HepG2 (cell line): ENCODE measurements at regions not wholly inside any gene's neighbourhood (a gene's known extent, or its start where the extent isn't known, plus 50 kb on each side); places are given as distances from the start of the nearest gene placed in this dataset.

Experiments used
- ATAC-seq: fragments of 200-7000 bp; cut with Tn5 transposase; 3 replicates; pipeline ENCODE4 v1.9.1; 2020; ENCODE audit warnings: mild to moderate bottlenecking, moderate library complexity
- BruUV-seq: library from RNA; stranded (reverse); fragments of 400-500 nt; replicated peaks from 2 replicates; lab custom pipeline; 2021; lab: Mats Ljungman, UMichigan
- CTCF ChIA-PET: fragments of 300-600 bp; formaldehyde crosslinking; extraction: SDS; loops from one replicate; lab custom pipeline; 2021; ENCODE audit warnings: low total read pairs, inconsistent platforms, low intra/inter-chr PET ratio; lab: Yijun Ruan, JAX
- POLR2A ChIA-PET: fragments of 350-600 bp; sonication (Branson Sonifier 250); formaldehyde crosslinking; loops from one replicate; lab custom pipeline; 2020; ENCODE audit warnings: antibody characterized with exemption, inconsistent platforms; lab: Yijun Ruan, JAX
- DNase-seq: peaks from one replicate; pipeline ENCODE4 v3.0.0-alpha.2; 2015; ENCODE audit warnings: low spot score
- FAIRE-seq: peaks from 3 replicates; lab custom pipeline; 2011; peaks lifted over from hg19 to GRCh38; lab: Jason Lieb, UNC
- H2AFZ ChIP-seq: one replicate; pipeline ENCODE4 v1.6.1; 2011; ENCODE audit warnings: low read length, inconsistent platforms
- H3K27ac ChIP-seq: fragments of 300-600 bp; 3 replicates; pipeline ENCODE4 v1.8.0; 2011; ENCODE audit warnings: mixed run types, mild to moderate bottlenecking, mixed read lengths, low read length, inconsistent platforms; ENCODE audit not compliant: insufficient read depth; ENCODE audit errors: extremely low read length
- H3K27me3 ChIP-seq, 2 experiments: fragments of 200-600 bp in 1 of 2; 2 replicates in 1 of 2; 3 replicates in 1 of 2; pipeline versions ENCODE4 v1.6.0 to v1.8.0; 2011; ENCODE audit warnings: low read length in 2 of 2, mild to moderate bottlenecking in 2 of 2, moderate library complexity in 2 of 2, inconsistent platforms in 1 of 2; ENCODE audit not compliant: insufficient read depth in 2 of 2, control insufficient read depth in 1 of 2
- H3K36me3 ChIP-seq, 2 experiments: fragments of 200-600 bp in 1 of 2; replicated peaks in 1 of 2; 2 replicates in 1 of 2; 3 replicates in 1 of 2; pipeline versions ENCODE4 v1.5.1 to v1.8.0; 2011; ENCODE audit warnings: low read length in 2 of 2, inconsistent platforms in 1 of 2; ENCODE audit not compliant: insufficient read depth in 2 of 2, control insufficient read depth in 1 of 2
- H3K4me1 ChIP-seq: 2 replicates; pipeline ENCODE4 v1.5.1; 2012; ENCODE audit warnings: low read length, inconsistent platforms; ENCODE audit not compliant: insufficient read depth
- H3K4me2 ChIP-seq: 2 replicates; pipeline ENCODE4 v1.6.0; 2011; ENCODE audit warnings: low read depth, low read length, inconsistent platforms
- H3K4me3 ChIP-seq, 3 experiments: fragments of 200-600 bp in 1 of 3; sonication (generic), shearing (Covaris generic) in 1 of 3; replicated peaks in 1 of 3; 2 replicates each; pipeline ENCODE4 v1.5.1; 2011 to 2016; ENCODE audit warnings: low read length in 3 of 3, inconsistent platforms in 2 of 3, low read depth in 2 of 3, mild to moderate bottlenecking in 2 of 3, control low read depth in 1 of 3, mixed read lengths in 1 of 3; ENCODE audit not compliant: insufficient read depth in 1 of 3
- H3K79me2 ChIP-seq: one replicate; pipeline ENCODE4 v1.6.1; 2011; ENCODE audit warnings: low read length, inconsistent platforms; ENCODE audit not compliant: insufficient read depth
- H3K9ac ChIP-seq: 2 replicates; pipeline ENCODE4 v1.6.0; 2011; ENCODE audit warnings: mild to moderate bottlenecking, low read depth, low read length, inconsistent platforms; ENCODE audit not compliant: insufficient read depth
- H3K9me3 ChIP-seq: 2 replicates; pipeline ENCODE4 v1.5.1; 2012; ENCODE audit warnings: mild to moderate bottlenecking, low read length
- H4K20me1 ChIP-seq: 2 replicates; pipeline ENCODE4 v1.6.0; 2011; ENCODE audit warnings: inconsistent platforms, mild to moderate bottlenecking, low read length, moderate library complexity; ENCODE audit not compliant: insufficient read depth
- DMTF1 ChIP-seq: sonication (generic); formaldehyde crosslinking; IDR thresholded peaks from 2 replicates; pipeline ENCODE4 v1.4.0; 2020; ENCODE audit warnings: mild to moderate bottlenecking, missing genetic modification reagents
- HNF4G ChIP-seq, 2 experiments: sonication (generic) in 1 of 2; formaldehyde crosslinking in 1 of 2; IDR thresholded peaks; 2 replicates each; pipeline versions ENCODE4 v1.4.0 to v1.6.1; 2011 to 2020; ENCODE audit warnings: borderline replicate concordance in 2 of 2, low read depth in 2 of 2, mild to moderate bottlenecking in 2 of 2, low read length in 1 of 2, missing genetic modification reagents in 1 of 2, moderate library complexity in 1 of 2
- SIN3B ChIP-seq: fragments of 150-350 bp; IDR thresholded peaks from 2 replicates; pipeline ENCODE4 v1.6.1; 2014; ENCODE audit warnings: low read length
- SMARCC2 ChIP-seq: fragments of 450-650 bp; IDR thresholded peaks from 2 replicates; pipeline ENCODE4 v1.6.1; 2017; ENCODE audit warnings: antibody characterized with exemption, mild to moderate bottlenecking
- SMC3 ChIP-seq: IDR thresholded peaks from 2 replicates; pipeline ENCODE4 v1.6.1; 2011; ENCODE audit warnings: low read length, improper control_type of control experiment
- TCF7L2 ChIP-seq: IDR thresholded peaks from 2 replicates; pipeline ENCODE4 v1.6.1; 2011; ENCODE audit warnings: mild to moderate bottlenecking, low read depth, low read length, moderate library complexity
- ZNF329 ChIP-seq: sonication (generic); formaldehyde crosslinking; IDR thresholded peaks from 2 replicates; pipeline ENCODE4 v1.9.0; 2021; ENCODE audit warnings: low read depth, mild to moderate bottlenecking, missing genetic modification reagents
- ZNF564 ChIP-seq: sonication (generic); formaldehyde crosslinking; IDR thresholded peaks from 2 replicates; pipeline ENCODE4 v1.8.1; 2023; ENCODE audit warnings: mild to moderate bottlenecking, missing genetic modification reagents
- ZNF609 ChIP-seq: sonication (generic); formaldehyde crosslinking; IDR thresholded peaks from 2 replicates; pipeline ENCODE4 v1.4.0; 2020; ENCODE audit warnings: mild to moderate bottlenecking, missing genetic modification reagents, borderline replicate concordance
- WGBS: methylation state at CpG from one replicate; pipeline ENCODE4 v1.1.6; 2017; ENCODE audit warnings: low lambda C conversion rate; 5-methylcytosine and 5-hydroxymethylcytosine counted together
- in situ Hi-C: cut with HindIII; loops from 2 replicates; pipeline ENCODE4 v1.10.0; 2017; ENCODE audit warnings: low pct_unique_long_range_greater_than_20kb; ENCODE audit not compliant: extremely low pct_ligation_motif_present
- intact Hi-C: fragments of 100-400 bp; cut with micrococcal nuclease; formaldehyde crosslinking; loops from one replicate; pipeline ENCODE4 v1.10.0; 2022; ENCODE audit not compliant: unreplicated experiment

- no TSS peak for BruUV-seq
- intact Hi-C loops = no loop called here
- Histone ChIP-seq H3K4me3 (no peak overlapping the region), H3K79me2 (no peaks in the 10 kb centered on the region), H3K4me1 (no peaks in the 10 kb centered on the region), H3K9ac (no peak overlapping the region), H3K27me3 (no peaks in the 10 kb centered on the region), H2AFZ (no peak overlapping the region), H3K27ac (no peak overlapping the region), H4K20me1 (no peaks in the 10 kb centered on the region), H3K9me3 (peaks cover 67% of the 10 kb centered on the region), H3K36me3 (no peaks in the 10 kb centered on the region), H3K4me2 (no peak overlapping the region)
- DNase-seq (no peak), ATAC-seq (no peak), FAIRE-seq (no peak)
- 0% methylated on average over 3 of the region's 3 CpGs for WGBS
- in situ Hi-C loops = no loop called here
- ChIA-PET CTCF (no interaction called here), POLR2A (no interaction called here)
- no peak for TF ChIP-seq TCF7L2
- no peak for TF ChIP-seq HNF4G (IDR thresholded peaks at IDR 0.05; ENCODE audit: borderline replicate concordance, low read depth, low read length)
- no peak for TF ChIP-seq HNF4G (CRISPR knock-in tag; IDR thresholded peaks at IDR 0.05; ENCODE audit: borderline replicate concordance, low read depth)
- TF ChIP-seq ZNF564 = no peak
- TF ChIP-seq ZNF609 (CRISPR knock-in tag) = no peak
- TF ChIP-seq SMARCC2 = no peak
- no peak for TF ChIP-seq SMC3
- no peak for TF ChIP-seq SIN3B
- no peak for TF ChIP-seq DMTF1
- TF ChIP-seq ZNF329 (CRISPR knock-in tag) = no peak
Observed at GRCh38 chr9:118281772-118282171, 577.6 kb downstream of the TLR4 start.
